GM13977 (cell line): ENCODE measurements at regions not wholly inside any gene's neighbourhood (a gene's known extent, or its start where the extent isn't known, plus 50 kb on each side); places are given as distances from the start of the nearest gene placed in this dataset.

Source experiments
- DNase-seq: peaks from one replicate; pipeline ENCODE4 v3.0.0; 2012; ENCODE audit warnings: low spot score
- in situ Hi-C: fragments of 300-500 bp; cut with MboI; formaldehyde crosslinking; loops from one replicate; pipeline ENCODE4 v1.12.0; 2022; ENCODE audit warnings: low sequenced_read_pairs, low pct_unique_long_range_greater_than_20kb, mixed read lengths, inconsistent platforms; ENCODE audit not compliant: unreplicated experiment
- TF ChIP-seq, protein P1 (sequence below): IDR thresholded peaks from 2 replicates; pipeline ENCODE4 v1.5.1; 2012; ENCODE audit warnings: mild to moderate bottlenecking, control low read depth; ENCODE audit not compliant: insufficient read depth; ENCODE audit errors: extremely low read depth, missing control alignments

DNA sequence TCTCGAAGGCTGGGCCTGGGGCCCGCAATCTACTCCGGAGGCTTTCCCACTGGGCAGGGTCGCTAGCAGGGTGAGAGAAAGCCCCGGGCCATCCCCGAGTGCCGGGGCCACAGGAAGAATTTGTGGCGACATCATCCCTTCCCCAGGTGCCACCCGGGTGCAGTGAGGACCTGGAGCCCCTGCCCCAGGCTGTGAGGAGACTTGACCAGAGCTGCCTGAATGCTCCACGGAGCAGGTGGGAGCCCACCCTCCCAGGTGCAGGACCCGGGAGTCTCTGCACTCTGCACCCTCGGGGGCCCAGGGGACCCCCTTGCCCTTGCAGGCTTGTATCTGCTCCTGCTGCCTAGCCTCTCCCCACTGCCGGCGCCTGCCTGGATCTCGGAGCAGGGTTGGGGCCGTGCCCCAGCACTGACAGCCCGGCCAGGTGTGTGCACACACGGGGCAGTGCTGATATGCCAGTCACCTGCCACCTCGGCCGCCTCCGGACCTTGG, 67.5 kb upstream of the RGS7 start:
- DNase-seq, result no peak
- in situ Hi-C loops, result no loop called here
- TF ChIP-seq, protein P1, sequence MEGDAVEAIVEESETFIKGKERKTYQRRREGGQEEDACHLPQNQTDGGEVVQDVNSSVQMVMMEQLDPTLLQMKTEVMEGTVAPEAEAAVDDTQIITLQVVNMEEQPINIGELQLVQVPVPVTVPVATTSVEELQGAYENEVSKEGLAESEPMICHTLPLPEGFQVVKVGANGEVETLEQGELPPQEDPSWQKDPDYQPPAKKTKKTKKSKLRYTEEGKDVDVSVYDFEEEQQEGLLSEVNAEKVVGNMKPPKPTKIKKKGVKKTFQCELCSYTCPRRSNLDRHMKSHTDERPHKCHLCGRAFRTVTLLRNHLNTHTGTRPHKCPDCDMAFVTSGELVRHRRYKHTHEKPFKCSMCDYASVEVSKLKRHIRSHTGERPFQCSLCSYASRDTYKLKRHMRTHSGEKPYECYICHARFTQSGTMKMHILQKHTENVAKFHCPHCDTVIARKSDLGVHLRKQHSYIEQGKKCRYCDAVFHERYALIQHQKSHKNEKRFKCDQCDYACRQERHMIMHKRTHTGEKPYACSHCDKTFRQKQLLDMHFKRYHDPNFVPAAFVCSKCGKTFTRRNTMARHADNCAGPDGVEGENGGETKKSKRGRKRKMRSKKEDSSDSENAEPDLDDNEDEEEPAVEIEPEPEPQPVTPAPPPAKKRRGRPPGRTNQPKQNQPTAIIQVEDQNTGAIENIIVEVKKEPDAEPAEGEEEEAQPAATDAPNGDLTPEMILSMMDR, result no peak

DNA sequence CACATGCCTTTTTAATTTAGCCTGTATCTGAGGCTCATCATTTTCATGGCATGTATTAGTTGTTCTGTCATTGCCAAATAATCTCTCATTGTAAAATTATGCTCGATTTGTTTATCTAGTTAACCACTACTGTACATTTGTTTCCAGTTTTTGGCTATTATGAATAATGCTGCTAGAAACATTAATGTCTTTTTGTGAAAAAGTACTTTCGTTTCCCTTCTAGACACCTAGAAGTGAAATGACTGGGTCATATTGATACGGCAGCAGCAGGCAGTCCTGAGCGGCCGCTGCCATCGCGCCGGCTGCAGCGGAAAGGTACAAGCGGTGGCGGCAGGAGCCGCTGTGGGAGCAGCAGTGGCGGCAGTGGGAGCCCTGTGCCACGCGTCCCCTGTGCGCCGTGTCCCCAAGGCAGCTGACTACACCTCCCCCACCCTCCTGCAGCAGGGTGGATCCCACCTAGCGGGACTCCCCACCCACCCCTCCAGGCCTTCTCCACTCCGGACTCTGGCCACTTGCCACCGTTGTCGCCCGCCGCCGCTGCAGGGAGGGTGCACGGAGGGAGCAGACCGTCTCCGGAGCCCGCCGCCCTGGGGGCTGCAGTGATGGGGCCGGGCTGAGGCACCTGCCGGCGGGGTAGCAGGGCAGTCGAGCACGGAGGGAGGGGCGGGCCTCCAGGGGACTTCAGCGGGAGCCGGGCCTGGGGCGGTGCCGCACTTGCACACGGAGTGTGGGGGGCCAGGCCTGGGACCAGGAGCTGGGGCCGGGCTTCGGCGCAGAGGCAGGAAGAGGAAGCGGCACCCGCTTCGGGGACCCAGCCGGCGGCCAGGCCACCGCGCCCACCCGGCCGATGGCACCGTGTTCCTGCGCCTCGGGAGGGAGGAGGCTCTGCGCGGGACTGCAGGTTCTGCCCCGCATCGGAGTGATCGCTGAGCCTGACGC, 66.8 kb upstream of the RGS7 start:
- TF ChIP-seq, protein P1, result no peak
- in situ Hi-C loops, result no loop called here
- peak; percentile 36 for DNase-seq

DNA sequence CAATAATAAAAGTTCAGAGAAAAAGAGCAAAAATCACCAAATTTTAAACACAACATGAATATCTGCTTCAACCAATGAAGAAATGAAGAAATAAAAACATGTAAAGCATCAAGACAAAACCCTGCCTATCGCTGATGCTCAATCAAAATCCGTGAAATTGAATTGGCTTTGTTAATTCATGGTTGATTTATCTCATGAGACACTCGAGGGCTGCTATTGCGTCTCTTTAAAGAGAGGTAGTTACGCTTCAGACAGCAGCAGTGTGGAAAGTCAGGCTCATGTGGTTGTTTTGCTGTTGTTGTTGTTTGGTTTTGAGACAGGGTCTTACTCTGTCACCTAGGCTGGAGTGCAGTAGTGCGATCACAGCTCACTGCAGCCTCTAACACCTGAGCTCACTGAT, 65.5 kb upstream of the RGS7 start:
- TF ChIP-seq, protein P1, result no peak
- DNase-seq, result no peak
- in situ Hi-C loops, result no loop called here

DNA sequence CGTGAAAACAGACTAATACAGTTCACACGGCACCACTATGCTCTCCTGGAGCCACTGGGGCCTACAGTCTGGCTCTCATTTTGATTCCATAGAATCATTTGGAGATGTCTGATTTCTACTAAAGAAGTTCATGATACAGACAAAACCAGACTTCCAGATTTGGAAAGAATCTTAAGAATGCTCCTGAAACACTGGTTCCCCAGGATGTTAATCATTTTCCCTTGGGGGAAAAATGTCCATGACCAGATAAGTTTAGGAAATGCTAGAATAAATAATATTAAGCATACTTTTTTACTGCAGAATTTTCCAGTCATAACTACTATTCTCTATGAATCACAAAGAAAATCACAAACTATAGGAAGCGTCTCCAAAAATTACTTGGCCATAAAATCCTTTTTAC, 63.0 kb upstream of the RGS7 start:
- in situ Hi-C loops, result no loop called here
- TF ChIP-seq, protein P1, result no peak
- no peak for DNase-seq

DNA sequence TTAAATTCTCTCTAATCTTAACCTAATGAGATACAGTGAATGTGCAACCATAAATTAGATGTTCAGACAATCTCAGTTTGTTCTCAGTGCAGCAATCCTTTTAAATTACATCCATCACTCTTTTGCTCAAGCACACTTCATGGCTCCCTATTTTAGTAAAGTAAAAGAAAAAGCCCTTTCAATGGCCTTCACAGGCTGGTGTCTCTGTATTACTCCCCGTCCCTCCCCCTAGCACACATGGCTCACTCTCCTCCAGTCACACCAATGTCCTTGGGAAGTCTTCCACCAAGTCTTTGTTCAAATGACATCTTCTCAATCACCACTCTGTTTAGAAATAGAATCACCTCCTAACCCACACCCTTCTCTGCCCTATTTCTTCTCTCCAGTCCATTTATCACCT, 60.3 kb upstream of the RGS7 start:
- in situ Hi-C loops, result no loop called here
- TF ChIP-seq, protein P1, result no peak
- DNase-seq, result no peak

DNA sequence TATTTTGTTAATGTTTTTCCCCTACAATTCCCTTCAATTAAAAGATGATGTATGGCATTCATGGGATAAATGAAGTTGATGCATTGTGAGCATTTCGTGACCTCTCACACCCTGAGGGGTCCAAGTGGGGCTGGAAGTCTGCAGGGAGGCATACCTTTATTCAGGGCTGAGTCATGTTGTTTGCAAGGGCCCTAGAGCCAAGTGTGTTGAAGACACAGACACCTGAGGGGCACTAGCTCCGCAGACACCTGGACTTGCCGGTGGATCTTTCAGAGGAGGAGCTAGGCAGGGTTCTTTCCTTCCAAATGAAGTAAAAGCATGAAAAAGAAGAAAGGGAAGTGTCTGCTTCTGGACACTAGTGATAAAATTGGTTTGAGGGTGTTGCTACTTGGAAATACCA, 57.0 kb upstream of the RGS7 start:
- in situ Hi-C loops, result no loop called here
- TF ChIP-seq, protein P1, result no peak
- no peak for DNase-seq
